ENCODE measurements at regions not wholly inside any gene's neighbourhood (a gene's known extent, or its start where the extent isn't known, plus 50 kb on each side); places are given as distances from the start of the nearest gene placed in this dataset.

- H3K4me3 ChIP-seq (replicated peaks in 1 of 3; ENCODE audit: insufficient read depth in 1 of 3, low read depth in 2 of 3, low read length in 3 of 3), result no peak overlapping the region
- no peak overlapping the region for H2AFZ ChIP-seq (ENCODE audit: low read length)
- H3K36me3 ChIP-seq (replicated peaks in 1 of 2; ENCODE audit: control insufficient read depth in 1 of 2, insufficient read depth in 2 of 2, low read length in 2 of 2), result no peaks in the 10 kb centered on the region
- H4K20me1 ChIP-seq (ENCODE audit: insufficient read depth, low read length), result no peaks in the 10 kb centered on the region
- H3K9me3 ChIP-seq (ENCODE audit: low read length), result no peaks in the 10 kb centered on the region
- WGBS (ENCODE audit: low lambda C conversion rate), result 55% methylated on average over 4 of the region's 38 CpGs
- H3K27ac ChIP-seq (ENCODE audit: extremely low read length, insufficient read depth, low read length), result no peak overlapping the region
- no peak overlapping the region for H3K4me2 ChIP-seq (ENCODE audit: low read depth, low read length)
- no peak overlapping the region for H3K9ac ChIP-seq (ENCODE audit: insufficient read depth, low read depth, low read length)
- ChIA-PET CTCF (ENCODE audit: low intra/inter-chr PET ratio, low total read pairs) (no interaction called here), POLR2A (no interaction called here)
- in situ Hi-C loops (cut with HindIII; ENCODE audit: extremely low pct_ligation_motif_present, low pct_unique_long_range_greater_than_20kb), result no loop called here
- H3K27me3 ChIP-seq (ENCODE audit: control insufficient read depth in 1 of 2, insufficient read depth in 2 of 2, low read length in 2 of 2), result no peaks in the 10 kb centered on the region
- peaks cover 11% of the 10 kb centered on the region for H3K4me1 ChIP-seq (ENCODE audit: insufficient read depth, low read length)
- no peak for TF ChIP-seq THAP11 (CRISPR knock-in tag; IDR thresholded peaks at IDR 0.05)
- TF ChIP-seq FOXJ3 (CRISPR knock-in tag; IDR thresholded peaks at IDR 0.05; ENCODE audit: borderline replicate concordance), result no peak
- TF ChIP-seq, protein P1, sequence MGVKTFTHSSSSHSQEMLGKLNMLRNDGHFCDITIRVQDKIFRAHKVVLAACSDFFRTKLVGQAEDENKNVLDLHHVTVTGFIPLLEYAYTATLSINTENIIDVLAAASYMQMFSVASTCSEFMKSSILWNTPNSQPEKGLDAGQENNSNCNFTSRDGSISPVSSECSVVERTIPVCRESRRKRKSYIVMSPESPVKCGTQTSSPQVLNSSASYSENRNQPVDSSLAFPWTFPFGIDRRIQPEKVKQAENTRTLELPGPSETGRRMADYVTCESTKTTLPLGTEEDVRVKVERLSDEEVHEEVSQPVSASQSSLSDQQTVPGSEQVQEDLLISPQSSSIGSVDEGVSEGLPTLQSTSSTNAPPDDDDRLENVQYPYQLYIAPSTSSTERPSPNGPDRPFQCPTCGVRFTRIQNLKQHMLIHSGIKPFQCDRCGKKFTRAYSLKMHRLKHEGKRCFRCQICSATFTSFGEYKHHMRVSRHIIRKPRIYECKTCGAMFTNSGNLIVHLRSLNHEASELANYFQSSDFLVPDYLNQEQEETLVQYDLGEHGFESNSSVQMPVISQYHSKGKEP (CRISPR knock-in tag; IDR thresholded peaks at IDR 0.05), result no peak
- no peak for TF ChIP-seq MIER2 (CRISPR knock-in tag; IDR thresholded peaks at IDR 0.05)
- TF ChIP-seq HMGA1 (CRISPR knock-in tag; conservative IDR thresholded peaks at IDR 0.05), result no peak
- TF ChIP-seq NFKBIZ (CRISPR knock-in tag; IDR thresholded peaks at IDR 0.05), result no peak
- TF ChIP-seq ZNF160 (CRISPR knock-in tag; IDR thresholded peaks at IDR 0.05), result no peak
- TF ChIP-seq U2AF2 (IDR thresholded peaks at IDR 0.05; ENCODE audit: low read depth, low read length), result no peak
- TF ChIP-seq MLLT10 (CRISPR knock-in tag; IDR thresholded peaks at IDR 0.05), result no peak
- TF ChIP-seq MTA1 (CRISPR knock-in tag; IDR thresholded peaks at IDR 0.05; ENCODE audit: borderline replicate concordance), result no peak
- TF ChIP-seq HCFC1 (IDR thresholded peaks at IDR 0.05; ENCODE audit: low read depth, low read length), result no peak
- no peak for TF ChIP-seq MIER3 (CRISPR knock-in tag; IDR thresholded peaks at IDR 0.05; ENCODE audit: borderline replicate concordance)
- TF ChIP-seq BORCS8-MEF2B (CRISPR knock-in tag; IDR thresholded peaks at IDR 0.05), result no peak
- TF ChIP-seq HES4 (CRISPR knock-in tag; IDR thresholded peaks at IDR 0.05; ENCODE audit: borderline replicate concordance), result no peak
- no peak for TF ChIP-seq ETV6 (CRISPR knock-in tag; conservative IDR thresholded peaks at IDR 0.05)
- intact Hi-C loops (cut with micrococcal nuclease; ENCODE audit: unreplicated experiment), result no loop called here
- no peak for DNase-seq (ENCODE audit: low spot score)
- no peaks in the 10 kb centered on the region for H3K79me2 ChIP-seq (ENCODE audit: insufficient read depth, low read length)
- no peak for ATAC-seq
- BruUV-seq (replicated peaks), result no TSS peak
- no peak for FAIRE-seq
Measured at GRCh38 chr11:92866679-92867282, 102.7 kb upstream of the MTNR1B start.
